ENCODE measurements at regions not wholly inside any gene's neighbourhood (a gene's known extent, or its start where the extent isn't known, plus 50 kb on each side); places are given as distances from the start of the nearest gene placed in this dataset.

GRCh38 chr22:17305076-17305475, 64.2 kb upstream of the CECR2 start:
- Histone ChIP-seq H3K27me3 (ENCODE audit: insufficient read depth, low read length) (no peaks in the 10 kb centered on the region), H3T11ph (ENCODE audit: low read length) (no peak overlapping the region), H2BK12ac (ENCODE audit: insufficient read length, low read depth, low read length) (no peak overlapping the region), H2BK20ac (ENCODE audit: low read depth, low read length, poor library complexity, severe bottlenecking) (no peak overlapping the region), H3K4me1 (ENCODE audit: insufficient read depth, low read length) (peaks cover 9% of the 10 kb centered on the region; the same call in 1 of the 2 replicates), H4K5ac (ENCODE audit: insufficient read length, low read depth, low read length) (no peak overlapping the region), H3K9ac (ENCODE audit: extremely low read depth, insufficient read length, low read length) (no peak overlapping the region), H3K23ac (ENCODE audit: insufficient read length, low read depth, low read length) (no peak overlapping the region), H2AFZ (ENCODE audit: low read length) (no peak overlapping the region), H3K56ac (ENCODE audit: insufficient read length, low read depth, low read length) (no peak overlapping the region), H2AK5ac (ENCODE audit: insufficient read length, low read length) (no peak overlapping the region), H3K18ac (ENCODE audit: insufficient read length, low read depth, low read length) (no peak overlapping the region), H3K79me2 (ENCODE audit: insufficient read depth, low read length) (no peaks in the 10 kb centered on the region), H4K8ac (replicated peaks; ENCODE audit: insufficient read length, low read depth, low read length) (no peak overlapping the region), H2BK120ac (ENCODE audit: low read depth, low read length, poor library complexity, severe bottlenecking) (no peak overlapping the region), H3K9me3 (ENCODE audit: control insufficient read depth, low read depth, low read length) (no peaks in the 10 kb centered on the region), H2BK15ac (ENCODE audit: low read depth, low read length) (no peak overlapping the region), H3K27ac (ENCODE audit: insufficient read length, low read depth, low read length) (no peak overlapping the region), H3K14ac (ENCODE audit: insufficient read depth, low read length) (no peak overlapping the region), H4K91ac (ENCODE audit: insufficient read length, low read depth, low read length) (no peak overlapping the region), H4K20me1 (ENCODE audit: control insufficient read depth, insufficient read depth, insufficient read length) (no peaks in the 10 kb centered on the region), H3K23me2 (ENCODE audit: insufficient read length, low read depth, low read length, poor library complexity, severe bottlenecking) (no peaks in the 10 kb centered on the region), H3K79me1 (ENCODE audit: insufficient read depth, low read depth, low read length, poor library complexity, severe bottlenecking) (no peaks in the 10 kb centered on the region), H3K4me2 (ENCODE audit: insufficient read depth, insufficient read length, low read length) (no peak overlapping the region), H3K4ac (ENCODE audit: low read depth, low read length) (no peak overlapping the region), H2BK5ac (ENCODE audit: insufficient read length, low read length) (no peak overlapping the region)
- no peaks in the 10 kb centered on the region; the same call in 1 of the 2 replicates for H3K27me3 Mint-ChIP-seq (ENCODE audit: low read depth)
- no CpG with 5 or more reads among the region's 5 CpGs for WGBS (ENCODE audit: extremely low coverage, insufficient read length, low lambda C conversion rate)
- H3K36me3 Mint-ChIP-seq (ENCODE audit: insufficient read depth in 1 of 3, low read depth in 3 of 3): no peaks in the 10 kb centered on the region; a peak in 1 of 7 replicates
- H3K4me1 Mint-ChIP-seq: peaks cover 11 to 35% of the 10 kb centered on the region in 2 experiments
- H3K4me3 Mint-ChIP-seq: no peak overlapping the region
- TF ChIP-seq CTCF (conservative IDR thresholded peaks at IDR 0.05): no peak
- no peaks in the 10 kb centered on the region for H3K9me3 Mint-ChIP-seq
- H3K27ac Mint-ChIP-seq: no peak overlapping the region; a peak in 1 of 7 replicates
- no peak for DNase-seq
